ENCODE measurements at regions not wholly inside any gene's neighbourhood (a gene's known extent, or its start where the extent isn't known, plus 50 kb on each side); places are given as distances from the start of the nearest gene placed in this dataset.
"Not testable (repeated sequence)": the region's sequence is repeated elsewhere in the genome, so short reads cannot be mapped to it uniquely, and the experiment has no call there.

GRCh38 chr20:40628877-40629276 is 60.2 kb downstream of the MAFB start (continued):
- TF ChIP-seq TAF1 (IDR thresholded peaks at IDR 0.05; ENCODE audit: low read depth, low read length): no peak
- TF ChIP-seq CHD1 (IDR thresholded peaks at IDR 0.05; ENCODE audit: low read depth, low read length): no peak

GRCh38 chr20:40619053-40619452 is 70.0 kb downstream of the MAFB start:
- H4K8ac ChIP-seq (ENCODE audit: extremely low read depth, insufficient read depth, low read length); H2AK5ac ChIP-seq (ENCODE audit: low read depth, low read length); H2BK15ac ChIP-seq (ENCODE audit: low read length); H2AFZ ChIP-seq (ENCODE audit: low read length); H3K27ac ChIP-seq (ENCODE audit: low read depth, low read length); H2BK5ac ChIP-seq (ENCODE audit: low read depth, low read length); H2BK12ac ChIP-seq (ENCODE audit: low read depth, low read length); H4K91ac ChIP-seq (replicated peaks; ENCODE audit: insufficient read length, low read length); H3K9me3 ChIP-seq (ENCODE audit: insufficient read depth in 2 of 2, low read depth in 1 of 2, low read length in 1 of 2); H3K4ac ChIP-seq (replicated peaks; ENCODE audit: insufficient read length, low read depth, low read length); H4K20me1 ChIP-seq (replicated peaks in 1 of 2; ENCODE audit: control insufficient read depth in 1 of 2, insufficient read depth in 2 of 2, low read length in 2 of 2); H3K56ac ChIP-seq (replicated peaks; ENCODE audit: insufficient read length, low read depth, low read length); H2BK20ac ChIP-seq (ENCODE audit: low read length); H3K4me2 ChIP-seq (ENCODE audit: insufficient read depth in 1 of 2, low read depth in 2 of 2, low read length in 2 of 2); CTCF ChIA-PET (ENCODE audit: partially characterized antibody); H3K79me2 ChIP-seq (ENCODE audit: control insufficient read depth in 1 of 2, insufficient read depth in 2 of 2, low read length in 2 of 2); DNase-seq (ENCODE audit: low read depth in 1 of 2, low spot score in 2 of 2); H3K4me1 ChIP-seq (replicated peaks in 1 of 4; ENCODE audit: control insufficient read depth in 3 of 4, insufficient read depth in 4 of 4, low read length in 3 of 4); H3K36me3 ChIP-seq (ENCODE audit: control insufficient read depth in 2 of 4, insufficient read depth in 4 of 4, low read length in 3 of 4); FAIRE-seq; POLR2A ChIA-PET (ENCODE audit: partially characterized antibody); H3K4me3 ChIP-seq (ENCODE audit: extremely low read depth in 1 of 4, insufficient read depth in 2 of 4, low read depth in 3 of 4, low read length in 4 of 4); H3K14ac ChIP-seq (ENCODE audit: insufficient read length); H3K79me1 ChIP-seq (ENCODE audit: low read depth, low read length); H4K5ac ChIP-seq (ENCODE audit: insufficient read length, low read depth, low read length); H3K9ac ChIP-seq (replicated peaks in 1 of 4; ENCODE audit: extremely low read depth in 1 of 4, low read depth in 3 of 4, low read length in 3 of 4); H3K18ac ChIP-seq (ENCODE audit: extremely low read depth, low read length); H2BK120ac ChIP-seq (replicated peaks; ENCODE audit: low read depth, low read length); H3K27me3 ChIP-seq (replicated peaks in 1 of 4; ENCODE audit: control insufficient read depth in 3 of 4, extremely low read depth in 1 of 4, insufficient read depth in 3 of 4, low read length in 3 of 4); H3K23ac ChIP-seq (ENCODE audit: insufficient read length); H3K23me2 ChIP-seq (ENCODE audit: low read depth, low read length): not testable (repeated sequence)
- WGBS, 2 experiments (ENCODE audit: extremely low coverage in 1 of 2, insufficient coverage in 1 of 2, insufficient read length in 1 of 2, insufficient replicate concordance in 2 of 2, low coverage in 1 of 2, low lambda C conversion rate in 2 of 2, missing lambda C conversion rate in 1 of 2): 80% methylated on average over 2 of the region's 7 CpGs; no CpG with 5 or more reads in 1 of the 2 experiments
